Mesenteric fat pad (tissue), 1 donor: ENCODE measurements at regions not wholly inside any gene's neighbourhood (a gene's known extent, or its start where the extent isn't known, plus 50 kb on each side); places are given as distances from the start of the nearest gene placed in this dataset.
"Not testable (repeated sequence)": the region's sequence is repeated elsewhere in the genome, so short reads cannot be mapped to it uniquely, and the experiment has no call there.

Source experiments
- DNase-seq: peaks from one replicate; pipeline ENCODE4 v3.0.0-alpha.2; 2020; ENCODE audit warnings: low spot score
- donor health status: DM: yes; HTN: yes; CAD: no.

DNA sequence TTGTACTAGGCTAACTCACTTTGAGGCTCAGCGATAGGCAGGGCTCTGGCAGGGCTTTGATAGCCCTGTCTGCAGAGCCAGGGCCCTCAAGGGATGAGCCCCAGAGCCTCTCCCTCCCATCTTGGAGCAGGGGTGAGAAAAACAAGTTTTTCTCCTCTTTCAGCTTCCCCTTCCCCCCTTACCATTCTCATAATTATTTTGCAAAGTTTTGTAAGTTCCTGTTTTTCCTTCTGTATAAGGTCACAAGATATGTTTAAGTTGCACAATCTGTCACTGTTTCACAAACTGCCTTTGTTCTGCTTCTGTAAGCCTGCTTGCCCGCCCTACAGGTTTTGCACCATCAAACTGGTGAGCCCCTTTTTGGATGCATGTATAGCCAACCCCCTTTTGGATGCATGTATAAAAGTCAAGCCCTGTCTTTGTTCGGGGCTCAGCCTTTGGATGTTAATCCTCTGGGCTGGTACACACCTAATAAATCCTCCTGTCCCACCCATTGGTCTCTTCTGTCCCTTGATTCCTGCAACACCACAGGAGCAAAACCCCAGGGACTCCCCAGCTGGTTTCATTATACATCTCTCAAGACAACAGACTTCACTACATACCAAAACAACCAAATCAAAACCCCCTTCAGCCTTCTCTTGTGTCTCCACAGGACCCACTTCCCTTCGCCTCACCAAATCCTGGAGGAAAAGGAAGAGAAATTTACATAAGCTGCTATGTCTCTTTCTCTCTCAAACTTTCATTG lies 52.5 kb upstream of the RESF1 start:
- no peak for DNase-seq

DNA sequence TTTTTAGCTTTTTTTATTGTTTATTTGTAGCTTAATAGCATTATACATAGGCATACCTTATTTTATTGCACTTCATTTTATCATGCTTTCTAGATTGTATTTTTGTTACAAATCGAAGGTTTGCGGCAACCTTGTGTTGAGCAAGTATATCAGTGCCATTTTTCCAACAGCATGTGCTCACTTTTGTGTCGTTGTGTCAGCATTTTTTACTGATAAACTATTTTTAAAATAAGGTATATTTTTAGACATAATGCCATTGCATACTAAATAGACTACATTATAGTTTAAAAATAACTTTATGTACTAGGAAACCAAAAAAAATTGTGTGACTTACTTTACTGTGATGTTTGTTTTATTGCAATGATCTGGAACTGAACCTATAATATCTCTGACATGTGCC lies 56.2 kb upstream of the RESF1 start:
- no peak for DNase-seq

DNA sequence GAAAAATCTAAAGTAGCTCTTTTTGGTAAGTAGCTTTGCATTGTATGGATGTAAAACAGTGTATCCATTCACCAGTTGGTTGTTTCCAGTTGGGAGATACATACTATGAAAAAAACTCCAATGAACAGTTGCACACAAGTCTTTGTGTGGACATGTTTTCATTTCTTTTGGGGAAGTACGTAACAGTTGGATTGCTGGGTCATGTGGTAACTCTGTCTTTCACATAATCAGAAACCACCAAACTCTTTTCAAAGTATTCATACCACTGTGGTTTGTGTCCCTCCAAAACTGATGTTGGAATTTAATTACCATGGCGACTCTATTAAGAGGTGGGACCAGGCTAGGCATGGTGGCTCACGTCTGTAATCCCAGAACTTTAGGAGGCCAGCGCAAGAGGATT lies 58.9 kb upstream of the RESF1 start:
- DNase-seq = no peak

- no peak for DNase-seq
These were observed 60.1 kb upstream of the RESF1 start for GRCh38 chr12:31899109-31899508.

DNA sequence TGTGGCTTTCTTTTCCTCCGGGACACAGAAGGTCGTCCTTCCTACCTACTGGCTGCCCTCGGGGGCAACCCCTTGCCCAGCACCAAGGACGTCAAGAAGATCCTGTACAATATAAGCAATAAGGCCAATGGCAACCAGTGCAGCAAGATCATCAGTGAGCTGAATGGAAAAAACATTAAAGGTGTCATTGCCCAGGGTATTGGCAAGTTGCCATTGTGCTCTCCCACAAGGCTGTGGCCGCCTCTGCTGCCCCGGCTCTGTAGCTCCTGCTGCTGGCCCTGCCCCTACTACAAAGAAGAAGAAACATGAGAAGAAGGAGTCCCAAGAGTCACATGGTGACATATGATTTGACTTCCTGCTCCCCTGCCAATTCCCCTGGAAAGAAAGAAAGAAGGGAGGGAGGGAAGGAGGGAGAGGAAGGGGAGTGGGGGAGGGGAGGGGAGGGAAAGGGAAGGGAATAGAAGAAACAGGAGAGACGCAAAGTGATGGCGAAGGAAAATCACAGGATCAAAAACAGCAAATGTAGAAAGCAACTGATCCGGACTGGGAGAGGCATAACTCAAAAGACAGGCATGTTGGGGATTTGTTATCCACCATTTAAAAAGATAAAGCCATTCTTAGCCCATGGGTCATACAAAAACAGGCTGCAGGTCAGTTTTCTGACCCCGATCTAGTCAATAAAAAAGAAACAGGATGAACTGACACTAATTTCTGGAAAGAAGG lies 61.3 kb upstream of the RESF1 start:
- no peak for DNase-seq

GRCh38 chr12:31897092-31897491 lies 62.1 kb upstream of the RESF1 start:
- not testable (repeated sequence) for DNase-seq

GRCh38 chr12:31896514-31897039 lies 62.6 kb upstream of the RESF1 start:
- no peak for DNase-seq

DNA sequence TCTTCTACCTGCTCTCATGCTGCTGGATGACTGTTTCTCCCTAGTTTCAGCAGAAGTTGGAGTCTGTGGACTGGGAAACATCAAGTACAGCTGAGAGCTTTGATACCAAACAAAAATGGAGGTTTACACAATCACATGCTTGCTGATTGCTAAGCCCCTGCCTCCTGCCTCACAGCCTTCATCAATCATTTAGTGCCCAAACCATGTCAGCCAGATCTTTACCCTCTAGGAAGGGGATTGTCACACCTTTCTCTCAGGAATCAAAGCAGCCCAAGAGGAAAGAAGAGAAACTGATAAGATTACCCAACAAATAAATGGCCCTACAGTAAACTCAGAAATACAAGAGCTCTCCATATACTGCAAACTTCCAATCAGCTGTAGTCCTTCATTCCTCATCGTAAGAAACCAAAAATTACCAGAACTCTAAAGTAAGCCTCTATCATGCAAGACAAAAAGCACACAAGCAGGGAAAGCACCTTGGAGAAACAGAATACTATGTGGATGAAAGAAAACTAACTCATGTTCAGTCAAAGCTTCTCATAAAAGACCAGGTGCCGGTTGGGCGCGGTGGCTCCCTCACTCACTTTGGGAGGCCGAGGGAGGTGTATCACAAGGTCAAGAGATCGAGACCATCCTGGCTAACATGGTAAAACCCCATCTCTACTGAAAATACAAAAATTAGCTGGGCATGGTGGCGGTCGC lies 63.6 kb upstream of the RESF1 start:
- DNase-seq = no peak

- no peak for DNase-seq
These were observed 68.6 kb upstream of the RESF1 start for GRCh38 chr12:31890295-31891285.

- no peak for DNase-seq
These were observed 72.0 kb upstream of the RESF1 start for GRCh38 chr12:31887109-31887811.

GRCh38 chr12:31882682-31883081 lies 76.5 kb upstream of the RESF1 start:
- not testable (repeated sequence) for DNase-seq

- no peak for DNase-seq
These were observed 78.9 kb upstream of the RESF1 start for GRCh38 chr12:31880340-31880739.

- DNase-seq = no peak
These were observed 81.3 kb upstream of the RESF1 start for GRCh38 chr12:31877884-31878283.

GRCh38 chr12:31876568-31877424 lies 82.4 kb upstream of the RESF1 start:
- DNase-seq = no peak

DNA sequence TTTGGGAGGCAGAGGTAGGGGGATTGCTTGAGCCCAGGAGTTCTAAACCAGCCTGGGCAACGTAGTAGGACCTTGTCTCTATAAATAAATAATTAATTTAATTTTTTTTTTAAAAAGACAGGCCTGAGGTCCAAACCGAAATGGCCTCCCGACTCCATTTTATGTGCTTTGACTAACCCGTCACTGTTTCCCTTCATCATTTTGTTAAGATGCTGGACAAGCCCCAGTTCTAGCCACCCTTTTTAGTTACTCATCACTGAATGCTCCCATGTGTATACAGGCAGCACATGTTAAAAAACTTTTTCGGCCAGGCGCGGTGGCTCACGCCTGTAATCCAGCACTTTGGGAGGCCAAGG lies 83.6 kb upstream of the RESF1 start:
- DNase-seq = no peak

DNA sequence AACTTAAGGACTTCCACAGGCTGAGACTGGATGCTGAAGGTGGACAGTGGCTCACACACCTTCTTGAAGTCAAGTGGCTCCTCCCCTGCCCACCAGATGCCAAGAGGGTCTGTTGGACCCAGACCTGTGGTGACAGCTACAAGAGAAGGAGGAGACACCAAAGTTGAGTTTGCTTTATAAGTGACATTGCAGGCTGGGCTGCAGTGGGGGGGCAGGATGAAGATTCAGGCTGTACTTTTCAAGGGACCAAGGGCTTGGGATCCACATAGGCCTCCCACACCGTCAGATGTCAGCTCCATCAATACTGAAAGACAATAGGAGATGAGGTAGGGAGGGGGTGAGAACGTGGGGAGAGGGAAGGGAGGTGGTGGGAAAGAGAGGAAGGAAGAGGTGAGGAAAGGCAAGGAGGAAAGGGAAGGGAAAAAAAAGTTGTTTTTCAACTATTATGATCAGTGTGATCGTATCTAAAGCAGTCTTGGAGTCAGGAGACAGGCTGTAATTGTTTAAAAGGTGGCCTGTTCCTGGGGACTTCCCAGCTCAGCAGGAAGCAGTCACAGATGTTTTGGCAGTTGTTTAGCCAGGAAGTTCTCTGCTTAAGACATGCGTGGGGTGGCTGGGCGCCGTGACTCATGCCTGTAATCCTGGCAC lies 84.1 kb upstream of the RESF1 start:
- DNase-seq = no peak

GRCh38 chr12:31872831-31873604 lies 86.2 kb upstream of the RESF1 start:
- DNase-seq = no peak

- DNase-seq = no peak
These were observed 89.2 kb upstream of the RESF1 start for GRCh38 chr12:31869972-31870371.
